Activated CD8-positive, alpha-beta T cell treated with anti-CD3 and anti-CD28 coated beads, Interleukin-2, amount 10 ng/mL, durations not matched to agents 7 days and 5 days (primary cell): ENCODE measurements at regions not wholly inside any gene's neighbourhood (a gene's known extent, or its start where the extent isn't known, plus 50 kb on each side); places are given as distances from the start of the nearest gene placed in this dataset.
A peak's percentile ranks its signal among the peaks of the same experiment; 100 is the strongest.

Experiments used
- ATAC-seq: fragments of 150-1000 bp; cut with Tn5 transposase; one replicate; pipeline ENCODE4 v1.10.0; 2021; ENCODE audit warnings: moderate library complexity
- CTCF ChIA-PET: fragments of 350-600 bp; sonication (Branson Sonifier 250); formaldehyde crosslinking; loops from one replicate; lab custom pipeline; 2021; ENCODE audit warnings: antibody characterized with exemption; lab: Charles Lee
- POLR2A ChIA-PET: fragments of 350-600 bp; sonication (Branson Sonifier 250); formaldehyde crosslinking; loops from one replicate; lab custom pipeline; 2021; ENCODE audit warnings: antibody characterized with exemption; lab: Charles Lee
- DNase-seq: peaks from one replicate; pipeline ENCODE4 v3.0.0-alpha.2; 2020
- H3K27ac Mint-ChIP-seq: one replicate; pipeline ENCODE4 v1.8.0; 2021; ENCODE audit warnings: mild to moderate bottlenecking, mixed read lengths
- H3K27me3 Mint-ChIP-seq: one replicate; pipeline ENCODE4 v1.8.0; 2021; ENCODE audit warnings: low read depth, mixed read lengths
- H3K36me3 Mint-ChIP-seq: one replicate; pipeline ENCODE4 v1.8.0; 2021; ENCODE audit warnings: low read depth, mixed read lengths
- H3K4me1 Mint-ChIP-seq: one replicate; pipeline ENCODE4 v1.8.0; 2021; ENCODE audit warnings: low read depth, mixed read lengths
- H3K4me3 Mint-ChIP-seq: one replicate; pipeline ENCODE4 v1.8.0; 2021; ENCODE audit warnings: mild to moderate bottlenecking, mixed read lengths
- H3K9me3 Mint-ChIP-seq: one replicate; pipeline ENCODE4 v1.8.0; 2022; ENCODE audit warnings: mixed read lengths; ENCODE audit not compliant: insufficient read depth

DNA sequence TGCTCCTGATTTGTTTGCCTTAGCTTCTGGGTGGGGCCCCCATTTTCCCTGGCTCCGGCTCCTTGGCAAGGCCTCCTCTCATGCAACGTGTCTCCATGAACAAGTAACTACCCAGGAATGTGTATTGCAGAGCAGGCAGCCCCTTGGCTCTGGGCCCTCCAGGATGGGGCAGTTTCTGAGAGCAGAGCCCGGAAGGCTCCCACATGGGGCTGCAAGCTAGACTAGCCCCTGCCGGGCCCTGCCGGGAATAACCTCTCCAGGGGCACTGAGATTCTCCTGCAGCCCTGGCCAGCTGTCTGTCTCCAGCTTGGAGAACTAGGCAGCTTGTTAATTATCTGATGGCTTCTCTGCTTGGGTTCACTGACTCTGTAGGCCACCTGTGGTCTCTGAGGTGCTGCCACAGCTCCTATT is 184.0 kb upstream of the INHBA start:
- Mint-ChIP-seq H3K36me3 (peaks cover 17% of the 10 kb centered on the region), H3K27me3 (no peaks in the 10 kb centered on the region), H3K4me3 (no peak overlapping the region), H3K4me1 (peaks cover 29% of the 10 kb centered on the region), H3K27ac (no peak overlapping the region), H3K9me3 (peaks cover 13% of the 10 kb centered on the region)
- DNase-seq: no peak
- POLR2A ChIA-PET: no interaction called here
- ATAC-seq: no peak
- CTCF ChIA-PET: interaction anchor here (1.7 kb wide), 1 partner anchor 13 kb away, joined by 4 read pairs; no protein-coding TSS in a partner anchor

DNA sequence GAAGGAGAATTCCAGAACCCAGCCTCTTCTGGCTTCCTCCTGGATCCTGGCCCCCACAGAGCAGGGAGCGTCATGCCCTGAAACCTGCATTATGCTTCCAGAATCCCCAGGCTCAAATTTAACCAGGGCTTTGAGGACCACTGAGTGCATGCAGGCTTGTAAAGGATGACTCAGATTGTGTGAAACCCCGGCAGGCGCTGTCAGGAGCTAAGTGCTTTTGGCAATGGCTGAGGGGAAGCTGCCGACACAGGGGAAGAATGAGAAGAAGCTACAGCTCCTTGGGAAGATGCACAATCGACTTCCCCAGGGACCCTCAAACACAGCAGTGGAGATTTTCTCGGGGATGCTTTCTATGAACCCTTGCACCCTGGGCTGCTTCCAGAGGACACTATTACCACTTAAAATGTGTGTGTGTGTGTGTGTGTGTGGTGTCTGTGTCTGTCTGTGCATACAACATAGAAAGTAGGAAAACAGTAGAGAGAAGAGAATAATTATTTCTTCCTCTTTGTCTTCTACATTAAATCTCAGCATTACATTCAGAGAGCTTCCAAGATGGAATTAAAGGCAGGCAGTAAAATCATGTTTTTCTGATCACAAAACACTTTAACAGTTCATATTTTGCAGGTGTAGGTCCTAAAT is 183.5 kb upstream of the INHBA start:
- CTCF ChIA-PET: no interaction called here

GRCh38 chr7:41885748-41886147 is 182.9 kb upstream of the INHBA start:
- Mint-ChIP-seq H3K27ac (no peak overlapping the region), H3K27me3 (no peaks in the 10 kb centered on the region), H3K36me3 (peaks cover 26% of the 10 kb centered on the region), H3K9me3 (peaks cover 13% of the 10 kb centered on the region), H3K4me1 (peaks cover 37% of the 10 kb centered on the region), H3K4me3 (no peak overlapping the region)
- DNase-seq (no peak), ATAC-seq (no peak)
- ChIA-PET POLR2A (no interaction called here), CTCF (no interaction called here)

More for the DNA sequence above, 183.5 kb upstream of the INHBA start:
- POLR2A ChIA-PET: no interaction called here
- ATAC-seq (no peak), DNase-seq (no peak)
- Mint-ChIP-seq H3K27me3 (no peaks in the 10 kb centered on the region), H3K27ac (no peak overlapping the region), H3K4me3 (no peak overlapping the region), H3K4me1 (peaks cover 33% of the 10 kb centered on the region), H3K36me3 (peaks cover 21% of the 10 kb centered on the region), H3K9me3 (peaks cover 13% of the 10 kb centered on the region)

DNA sequence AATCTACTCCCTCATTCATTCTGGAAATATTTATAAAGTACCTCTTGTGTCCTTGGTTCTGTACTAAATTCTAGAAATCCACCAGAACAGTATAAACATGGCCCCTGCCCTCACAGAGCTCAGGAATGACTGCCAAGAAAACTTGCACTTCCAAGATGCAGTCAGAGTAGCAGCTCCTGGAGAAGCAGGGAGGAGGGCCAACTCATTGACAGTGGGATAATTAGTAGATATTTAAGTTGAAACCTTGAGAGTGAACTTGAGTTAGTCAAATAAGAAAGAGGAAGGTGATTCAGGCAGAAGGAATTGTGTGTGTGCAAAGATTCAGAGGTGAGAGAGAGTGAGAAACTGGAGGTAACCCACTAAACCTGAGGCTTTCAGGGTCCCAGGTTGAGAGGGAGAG is 182.2 kb upstream of the INHBA start:
- DNase-seq (no peak), ATAC-seq (no peak)
- H3K27me3 Mint-ChIP-seq: no peaks in the 10 kb centered on the region
- no peak overlapping the region for H3K4me3 Mint-ChIP-seq
- H3K27ac Mint-ChIP-seq: no peak overlapping the region
- ChIA-PET CTCF (no interaction called here), POLR2A (no interaction called here)
- H3K4me1 Mint-ChIP-seq: peaks cover 42% of the 10 kb centered on the region
- peaks cover 30% of the 10 kb centered on the region for H3K36me3 Mint-ChIP-seq
- H3K9me3 Mint-ChIP-seq: peaks cover 13% of the 10 kb centered on the region

- Mint-ChIP-seq H3K4me3 (no peak overlapping the region), H3K9me3 (peaks cover 18% of the 10 kb centered on the region), H3K4me1 (peaks cover 38% of the 10 kb centered on the region), H3K27me3 (no peaks in the 10 kb centered on the region), H3K27ac (peak overlapping the region; percentile 99), H3K36me3 (peaks cover 34% of the 10 kb centered on the region)
- ChIA-PET POLR2A (no interaction called here), CTCF (interaction anchor here (1.8 kb wide), 1 partner anchor 58 kb away, joined by 13 read pairs; no protein-coding TSS in a partner anchor)
- ATAC-seq (no peak), DNase-seq (no peak)
These were observed 180.0 kb upstream of the INHBA start for GRCh38 chr7:41882745-41883420.

DNA sequence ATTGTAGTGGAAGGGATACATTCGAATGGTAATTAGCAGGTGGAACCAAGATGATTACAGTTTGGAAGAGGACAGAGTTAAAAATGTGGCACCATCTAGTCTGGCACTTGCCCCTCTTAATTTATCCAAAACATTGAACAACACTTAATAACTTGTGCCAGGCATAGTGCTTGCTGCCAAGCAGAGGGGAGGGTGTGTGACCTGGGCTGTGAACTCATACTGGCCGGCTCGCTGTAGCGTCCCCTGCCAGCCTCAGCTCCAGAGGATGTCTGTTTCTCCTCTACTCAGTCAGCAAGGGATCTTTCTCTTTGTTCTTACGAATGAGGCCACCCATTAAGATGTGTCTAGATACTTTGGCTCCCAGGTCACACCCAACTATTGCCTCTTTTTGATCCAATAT is 179.4 kb upstream of the INHBA start:
- peaks cover 40% of the 10 kb centered on the region for H3K4me1 Mint-ChIP-seq
- POLR2A ChIA-PET: interaction anchor here (0.6 kb wide), 1 partner anchor 21 kb away, joined by 4 read pairs; no protein-coding TSS in a partner anchor
- ATAC-seq (no peak), DNase-seq (no peak)
- CTCF ChIA-PET: interaction anchor here (0.7 to 1.8 kb wide), 3 partner anchors 12 to 274 kb away, joined by 3 to 13 read pairs (median 4); no protein-coding TSS in a partner anchor
- peaks cover 18% of the 10 kb centered on the region for H3K9me3 Mint-ChIP-seq
- H3K27me3 Mint-ChIP-seq: no peaks in the 10 kb centered on the region
- H3K27ac Mint-ChIP-seq: peak overlapping the region; percentile 99
- H3K36me3 Mint-ChIP-seq: peaks cover 34% of the 10 kb centered on the region
- peak overlapping the region; percentile 62 for H3K4me3 Mint-ChIP-seq

GRCh38 chr7:41881331-41882130 is 178.6 kb upstream of the INHBA start:
- ChIA-PET CTCF (interaction anchor here (0.6 to 1.8 kb wide), 5 partner anchors 11 to 1051 kb away, joined by 3 to 13 read pairs (median 3); no protein-coding TSS in a partner anchor), POLR2A (interaction anchor here (0.6 kb wide), 1 partner anchor 20 kb away, joined by 4 read pairs; no protein-coding TSS in a partner anchor)
- Mint-ChIP-seq H3K27me3 (no peaks in the 10 kb centered on the region), H3K4me1 (peaks cover 41% of the 10 kb centered on the region), H3K36me3 (peaks cover 34% of the 10 kb centered on the region), H3K4me3 (peak overlapping the region; percentile 62), H3K9me3 (peaks cover 18% of the 10 kb centered on the region), H3K27ac (peak overlapping the region; percentile 99)
- DNase-seq (peak; percentile 89), ATAC-seq (peak; percentile 97)

- ATAC-seq: no peak
- ChIA-PET POLR2A (interaction anchor here (1.2 kb wide), 1 partner anchor 64 kb away, joined by 3 read pairs; no protein-coding TSS in a partner anchor), CTCF (no interaction called here)
- peaks cover 37% of the 10 kb centered on the region for H3K36me3 Mint-ChIP-seq
- no peak for DNase-seq
- peaks cover 38% of the 10 kb centered on the region for H3K4me1 Mint-ChIP-seq
- H3K9me3 Mint-ChIP-seq: peaks cover 25% of the 10 kb centered on the region
- no peaks in the 10 kb centered on the region for H3K27me3 Mint-ChIP-seq
- no peak overlapping the region for H3K4me3 Mint-ChIP-seq
- H3K27ac Mint-ChIP-seq: peak overlapping the region; percentile 99
These were observed 177.2 kb upstream of the INHBA start for GRCh38 chr7:41880107-41880506.

- Mint-ChIP-seq H3K4me1 (peaks cover 44% of the 10 kb centered on the region), H3K9me3 (peaks cover 20% of the 10 kb centered on the region), H3K36me3 (peaks cover 32% of the 10 kb centered on the region), H3K27ac (no peak overlapping the region), H3K27me3 (no peaks in the 10 kb centered on the region), H3K4me3 (no peak overlapping the region)
- no peak for DNase-seq
- ChIA-PET CTCF (no interaction called here), POLR2A (no interaction called here)
- no peak for ATAC-seq
These were observed 176.5 kb upstream of the INHBA start for GRCh38 chr7:41879403-41879802.

- DNase-seq: no peak
- H3K4me3 Mint-ChIP-seq: no peak overlapping the region
- peaks cover 20% of the 10 kb centered on the region for H3K9me3 Mint-ChIP-seq
- H3K36me3 Mint-ChIP-seq: peaks cover 32% of the 10 kb centered on the region
- peaks cover 50% of the 10 kb centered on the region for H3K4me1 Mint-ChIP-seq
- no peak for ATAC-seq
- POLR2A ChIA-PET: no interaction called here
- no peak overlapping the region for H3K27ac Mint-ChIP-seq
- CTCF ChIA-PET: no interaction called here
- peaks cover 3% of the 10 kb centered on the region for H3K27me3 Mint-ChIP-seq
These were observed 175.7 kb upstream of the INHBA start for GRCh38 chr7:41878309-41879295.

- H3K27ac Mint-ChIP-seq: no peak overlapping the region
- H3K4me1 Mint-ChIP-seq: peaks cover 41% of the 10 kb centered on the region
- ChIA-PET CTCF (no interaction called here), POLR2A (no interaction called here)
- ATAC-seq (no peak), DNase-seq (no peak)
- peaks cover 21% of the 10 kb centered on the region for H3K36me3 Mint-ChIP-seq
- no peak overlapping the region for H3K4me3 Mint-ChIP-seq
- H3K27me3 Mint-ChIP-seq: peaks cover 3% of the 10 kb centered on the region
- peaks cover 12% of the 10 kb centered on the region for H3K9me3 Mint-ChIP-seq
These were observed 174.2 kb upstream of the INHBA start for GRCh38 chr7:41877118-41877517.
